ENCODE measurements at regions not wholly inside any gene's neighbourhood (a gene's known extent, or its start where the extent isn't known, plus 50 kb on each side); places are given as distances from the start of the nearest gene placed in this dataset.

- TF ChIP-seq CEBPB (IDR thresholded peaks at IDR 0.05; ENCODE audit: low read depth, low read length), result no peak
- no peak for TF ChIP-seq USF2 (IDR thresholded peaks at IDR 0.05; ENCODE audit: low read depth, low read length)
- no peak for TF ChIP-seq CTCF (conservative IDR thresholded peaks at IDR 0.05; ENCODE audit: low read depth, low read length)
Measured at GRCh38 chr1:82317671-82318070, 516.9 kb downstream of the ADGRL2 start.
